Prostate gland (tissue), 2 donors: ENCODE measurements at regions not wholly inside any gene's neighbourhood (a gene's known extent, or its start where the extent isn't known, plus 50 kb on each side); places are given as distances from the start of the nearest gene placed in this dataset.

Source experiments
- DNase-seq: peaks from one replicate; pipeline ENCODE4 v3.0.0-alpha.2; 2019; ENCODE audit warnings: low spot score
- H3K27ac ChIP-seq, 2 donors: fragments of 200-600 bp; sonication (generic); 2 replicates each; pipeline ENCODE4 v1.5.1; 2017 to 2019
- H3K27me3 ChIP-seq: fragments of 200-600 bp; sonication (generic); replicated peaks from 2 replicates; pipeline ENCODE4 v1.5.1; 2019; ENCODE audit not compliant: insufficient read depth
- H3K36me3 ChIP-seq, 2 donors: fragments of 200-600 bp; sonication (generic); 1 replicate in 1 of 2; 2 replicates in 1 of 2; pipeline versions ENCODE4 v1.5.1 to v1.8.1; 2017 to 2019
- H3K4me1 ChIP-seq: fragments of 200-600 bp; sonication (generic); replicated peaks from 2 replicates; pipeline ENCODE4 v1.5.1; 2019
- H3K4me3 ChIP-seq, 2 donors: fragments of 200-600 bp; sonication (generic); 2 replicates each; pipeline ENCODE4 v1.5.1; 2017 to 2019
- H3K9me3 ChIP-seq: fragments of 200-600 bp; sonication (generic); 2 replicates; pipeline ENCODE4 v1.5.1; 2017
- CTCF ChIP-seq, 4 experiments: fragments of 200-600 bp in 2 of 4; fragments of 450-650 bp in 2 of 4; sonication (generic) in 2 of 4; IDR thresholded peaks; 1 replicate in 3 of 4; 2 replicates in 1 of 4; pipeline ENCODE4 v1.5.1; 2016 to 2019; ENCODE audit warnings: antibody characterized with exemption in 4 of 4, mild to moderate bottlenecking in 2 of 4, moderate library complexity in 2 of 4
- POLR2A ChIP-seq: fragments of 450-650 bp; IDR thresholded peaks from one replicate; pipeline ENCODE4 v1.6.1; 2016; ENCODE audit warnings: antibody characterized with exemption, mild to moderate bottlenecking
- POLR2AphosphoS5 ChIP-seq: sonication (generic); formaldehyde crosslinking; IDR thresholded peaks from one replicate; pipeline ENCODE4 v1.6.1; 2017; ENCODE audit warnings: antibody characterized with exemption
- WGBS: methylation state at CpG from one replicate; pipeline ENCODE4 v1.1.5; 2018; 5-methylcytosine and 5-hydroxymethylcytosine counted together
- intact Hi-C: fragments of 100-400 bp; cut with DNase I; formaldehyde crosslinking; loops from one replicate; pipeline ENCODE4 v1.14.2; 2022

GRCh38 chr4:96189761-96190160 lies 349.9 kb downstream of the PDHA2 start:
- H3K27me3 ChIP-seq = no peaks in the 10 kb centered on the region
- TF ChIP-seq POLR2AphosphoS5 = no peak
- no peak for TF ChIP-seq POLR2A
- no peak for TF ChIP-seq CTCF (IDR thresholded peaks at IDR 0.05)
- no peaks in the 10 kb centered on the region for H3K9me3 ChIP-seq
- no peak overlapping the region for H3K4me3 ChIP-seq
- H3K27ac ChIP-seq = no peak overlapping the region
- no peaks in the 10 kb centered on the region for H3K36me3 ChIP-seq
- intact Hi-C loops = no loop called here
- H3K4me1 ChIP-seq = no peaks in the 10 kb centered on the region
- no peak for DNase-seq

- WGBS = 37% methylated on average over 1 of the region's 1 CpG
- Histone ChIP-seq H3K4me1 (no peaks in the 10 kb centered on the region), H3K4me3 (no peak overlapping the region), H3K27ac (no peak overlapping the region), H3K9me3 (no peaks in the 10 kb centered on the region), H3K36me3 (no peaks in the 10 kb centered on the region), H3K27me3 (no peaks in the 10 kb centered on the region)
- intact Hi-C loops = no loop called here
- TF ChIP-seq POLR2AphosphoS5 (no peak), CTCF (IDR thresholded peaks at IDR 0.05) (no peak), POLR2A (no peak)
- no peak for DNase-seq
These were observed 353.2 kb downstream of the PDHA2 start for GRCh38 chr4:96193061-96193460.

- no peak for TF ChIP-seq POLR2A
- TF ChIP-seq CTCF (IDR thresholded peaks at IDR 0.05) = no peak
- H3K36me3 ChIP-seq = no peaks in the 10 kb centered on the region
- no peak overlapping the region for H3K4me3 ChIP-seq
- DNase-seq = no peak
- no peaks in the 10 kb centered on the region for H3K27me3 ChIP-seq
- no peaks in the 10 kb centered on the region for H3K4me1 ChIP-seq
- intact Hi-C loops = no loop called here
- WGBS = 62% methylated on average over 1 of the region's 1 CpG
- H3K9me3 ChIP-seq = no peaks in the 10 kb centered on the region
- no peak overlapping the region for H3K27ac ChIP-seq
These were observed 355.1 kb downstream of the PDHA2 start for GRCh38 chr4:96194993-96195392.

GRCh38 chr4:96205143-96205936 lies 365.4 kb downstream of the PDHA2 start:
- DNase-seq = no peak
- no peaks in the 10 kb centered on the region for H3K27me3 ChIP-seq
- H3K4me3 ChIP-seq = no peak overlapping the region
- 68% methylated on average over 5 of the region's 5 CpGs for WGBS
- H3K9me3 ChIP-seq = no peaks in the 10 kb centered on the region
- TF ChIP-seq CTCF (IDR thresholded peaks at IDR 0.05) (no peak), POLR2AphosphoS5 (no peak), POLR2A (no peak)
- H3K4me1 ChIP-seq = no peaks in the 10 kb centered on the region
- no peaks in the 10 kb centered on the region for H3K36me3 ChIP-seq
- intact Hi-C loops = no loop called here
- H3K27ac ChIP-seq = no peak overlapping the region

GRCh38 chr4:96227515-96227914 lies 387.6 kb downstream of the PDHA2 start:
- Histone ChIP-seq H3K4me3 (no peak overlapping the region), H3K36me3 (no peaks in the 10 kb centered on the region), H3K27ac (no peak overlapping the region), H3K9me3 (no peaks in the 10 kb centered on the region), H3K27me3 (no peaks in the 10 kb centered on the region), H3K4me1 (no peaks in the 10 kb centered on the region)
- intact Hi-C loops = no loop called here
- TF ChIP-seq CTCF (IDR thresholded peaks at IDR 0.05) = no peak
- TF ChIP-seq POLR2A = no peak
- TF ChIP-seq POLR2AphosphoS5 = no peak
- DNase-seq = no peak
- 93% methylated on average over 5 of the region's 5 CpGs for WGBS
